GM21723 (cell line): ENCODE measurements at regions not wholly inside any gene's neighbourhood (a gene's known extent, or its start where the extent isn't known, plus 50 kb on each side); places are given as distances from the start of the nearest gene placed in this dataset.
A peak's percentile ranks its signal among the peaks of the same experiment; 100 is the strongest.
"Not testable (repeated sequence)": the region's sequence is repeated elsewhere in the genome, so short reads cannot be mapped to it uniquely, and the experiment has no call there.

Source experiments
- ATAC-seq: cut with Tn5 transposase; IDR thresholded peaks from one replicate; pipeline ENCODE4 v1.9.1; 2021; ENCODE audit warnings: mild to moderate bottlenecking, moderate library complexity; ENCODE audit not compliant: unreplicated experiment

- not testable (repeated sequence) for ATAC-seq
These were observed 63.3 kb upstream of the FRG2B start for GRCh38 chr10:133689897-133690296.

GRCh38 chr10:133688441-133688912, 61.9 kb upstream of the FRG2B start:
- peak; percentile 26 for ATAC-seq

- peak; percentile 70 for ATAC-seq
These were observed 61.3 kb upstream of the FRG2B start for GRCh38 chr10:133687689-133688440.

GRCh38 chr10:133686992-133687391, 60.4 kb upstream of the FRG2B start:
- ATAC-seq = not testable (repeated sequence)
